ENCODE measurements at regions not wholly inside any gene's neighbourhood (a gene's known extent, or its start where the extent isn't known, plus 50 kb on each side); places are given as distances from the start of the nearest gene placed in this dataset.
A peak's percentile ranks its signal among the peaks of the same experiment; 100 is the strongest.
"Not testable (repeated sequence)": the region's sequence is repeated elsewhere in the genome, so short reads cannot be mapped to it uniquely, and the experiment has no call there.

DNA sequence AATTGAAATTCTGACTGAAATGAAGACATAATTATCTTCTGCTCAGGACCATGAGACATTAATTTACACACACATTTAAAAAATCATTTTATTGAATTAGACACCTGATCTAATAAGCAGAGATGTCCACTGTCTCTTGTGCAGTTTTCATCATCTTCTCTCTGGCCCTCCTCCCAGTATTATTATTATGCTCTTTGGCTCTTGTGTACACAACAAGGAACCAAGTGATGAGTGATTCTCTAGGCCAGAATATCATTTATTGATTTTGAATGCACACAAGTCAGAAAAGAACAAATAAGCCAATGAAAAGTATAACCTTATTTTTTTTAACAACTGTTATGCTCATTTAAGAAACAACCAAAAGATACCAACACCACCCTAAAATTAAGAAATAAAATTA is 244.7 kb upstream of the KRR1 start:
- no peak for DNase-seq (ENCODE audit: low spot score in 2 of 2)
- no peak for ATAC-seq
- no peaks in the 10 kb centered on the region for H3K36me3 Mint-ChIP-seq
- no peaks in the 10 kb centered on the region for H3K9me3 Mint-ChIP-seq
- no peak overlapping the region for H3K27ac Mint-ChIP-seq

DNA sequence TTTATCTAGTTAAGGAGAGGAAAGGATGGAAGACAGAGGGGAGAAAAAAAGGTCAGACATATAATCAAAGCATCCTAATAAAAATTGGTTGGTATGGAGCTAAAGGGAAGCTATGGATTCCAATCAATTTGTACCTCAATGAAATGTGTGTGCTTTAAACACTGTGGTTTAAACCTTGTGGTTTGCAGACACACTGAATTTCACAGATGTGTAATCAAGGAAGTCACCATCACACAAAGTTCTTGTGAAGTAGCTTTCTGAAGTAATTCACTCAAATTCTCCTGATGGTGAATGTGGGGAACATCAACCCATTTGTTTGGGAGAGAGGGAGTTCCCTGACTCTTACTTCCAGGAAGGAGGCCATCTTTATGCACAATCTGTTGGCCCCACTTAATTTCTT is 243.3 kb upstream of the KRR1 start:
- ATAC-seq (no peak), DNase-seq (ENCODE audit: low spot score in 2 of 2) (no peak)
- H3K27ac Mint-ChIP-seq: no peak overlapping the region
- H3K9me3 Mint-ChIP-seq: no peaks in the 10 kb centered on the region
- no peaks in the 10 kb centered on the region for H3K36me3 Mint-ChIP-seq

DNA sequence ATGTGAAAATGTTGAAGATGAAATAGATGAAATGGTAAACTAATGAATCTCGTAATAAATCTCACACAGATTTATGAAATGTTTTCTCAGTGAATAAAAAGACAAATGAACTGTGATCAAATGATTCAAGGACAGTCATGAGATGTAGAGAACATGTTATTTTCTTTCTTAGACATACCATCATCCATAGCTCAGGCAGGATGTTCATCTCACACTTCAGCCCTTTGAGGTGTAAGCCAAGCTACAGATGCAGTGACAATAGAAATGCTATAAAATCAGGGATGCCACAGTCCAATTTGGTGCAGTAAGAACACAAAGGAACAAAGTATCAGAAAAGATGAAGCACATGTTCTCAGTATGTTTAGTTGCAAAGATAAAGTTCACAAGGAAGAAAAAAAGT is 242.7 kb upstream of the KRR1 start:
- no peak for ATAC-seq
- Mint-ChIP-seq H3K9me3 (no peaks in the 10 kb centered on the region), H3K36me3 (no peaks in the 10 kb centered on the region), H3K27ac (no peak overlapping the region)
- DNase-seq (ENCODE audit: low spot score in 2 of 2): no peak

DNA sequence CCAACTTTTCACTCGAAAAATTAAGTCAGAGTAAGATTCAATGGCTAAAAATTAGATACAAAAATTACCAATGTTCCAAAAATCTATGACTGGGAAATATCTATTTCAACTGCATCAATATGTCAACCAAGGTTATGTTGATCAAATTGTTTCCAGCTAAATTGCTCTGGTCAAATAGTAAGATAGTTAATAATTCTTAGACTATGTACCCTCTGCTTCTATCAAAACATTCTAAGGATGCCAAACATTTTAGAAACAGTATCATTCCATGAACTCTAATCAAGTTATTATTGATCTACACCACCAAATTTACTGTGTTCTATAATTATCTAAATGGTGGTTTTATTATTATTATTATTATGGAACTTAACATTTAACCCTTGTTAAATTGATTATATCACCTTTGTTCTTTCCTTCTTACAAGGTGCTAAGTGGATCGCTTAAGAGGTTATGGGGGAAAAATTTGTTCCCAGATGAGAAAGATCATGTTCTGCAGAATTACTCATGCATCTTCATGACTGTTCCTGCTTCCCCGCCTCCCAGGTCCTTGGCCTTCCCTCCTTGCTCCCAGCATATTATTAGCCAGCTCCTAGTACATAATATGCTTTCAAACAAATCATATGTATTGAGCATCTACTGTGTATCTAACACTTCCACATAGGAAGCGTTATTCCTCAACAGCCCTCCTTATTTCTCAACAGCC is 240.5 kb upstream of the KRR1 start:
- Mint-ChIP-seq H3K36me3 (no peaks in the 10 kb centered on the region), H3K9me3 (no peaks in the 10 kb centered on the region), H3K27ac (no peak overlapping the region)
- no peak for DNase-seq (ENCODE audit: low spot score in 2 of 2)
- no peak for ATAC-seq

DNA sequence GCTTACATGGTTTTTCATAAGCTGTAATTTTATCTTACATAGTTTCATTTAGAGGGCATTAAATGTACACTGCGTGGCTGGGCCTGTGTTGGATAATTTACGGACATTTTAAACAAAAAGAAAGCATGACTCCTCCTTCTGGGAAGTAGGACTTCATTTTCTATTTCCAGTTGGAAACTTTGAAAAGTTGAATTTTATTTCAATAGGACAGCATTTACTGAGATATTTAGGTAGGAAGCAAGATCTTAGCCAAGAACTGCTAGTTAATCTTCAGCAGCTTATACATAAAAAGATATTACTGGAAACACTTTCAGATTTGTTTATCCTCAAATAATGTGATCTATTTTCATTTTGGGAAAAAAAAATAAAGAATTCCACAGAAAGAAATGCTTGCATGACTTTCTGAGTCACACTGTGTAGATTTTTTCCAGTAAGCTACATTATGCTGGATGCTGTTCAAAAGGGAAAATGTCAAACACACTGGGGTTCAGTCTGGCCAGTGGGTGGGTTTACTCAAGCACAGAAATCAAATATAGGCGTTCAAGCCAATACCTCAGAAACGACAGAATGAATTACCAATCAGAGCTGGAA is 239.4 kb upstream of the KRR1 start:
- Mint-ChIP-seq H3K27ac (no peak overlapping the region), H3K36me3 (no peaks in the 10 kb centered on the region), H3K9me3 (no peaks in the 10 kb centered on the region)
- no peak for ATAC-seq
- no peak for DNase-seq (ENCODE audit: low spot score in 2 of 2)

DNA sequence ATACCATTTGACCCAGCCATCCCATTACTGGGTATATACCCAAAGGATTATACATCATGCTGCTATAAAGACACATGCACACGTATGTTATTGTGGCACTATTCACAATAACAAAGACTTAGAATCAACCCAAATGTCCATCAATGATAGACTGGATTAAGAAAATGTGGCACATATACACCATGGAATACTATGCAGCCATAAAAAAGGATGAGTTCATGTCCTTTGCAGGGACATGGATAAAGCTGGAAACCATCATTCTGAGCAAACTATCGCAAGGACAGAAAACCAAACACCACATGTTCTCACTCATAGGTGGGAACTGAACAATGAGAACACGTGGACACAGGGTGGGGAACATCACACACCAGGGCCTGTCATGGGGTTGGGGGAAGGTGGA is 237.6 kb upstream of the KRR1 start:
- not testable (repeated sequence) for DNase-seq (ENCODE audit: low spot score in 2 of 2); ATAC-seq; H3K9me3 Mint-ChIP-seq; H3K36me3 Mint-ChIP-seq; H3K27ac Mint-ChIP-seq

DNA sequence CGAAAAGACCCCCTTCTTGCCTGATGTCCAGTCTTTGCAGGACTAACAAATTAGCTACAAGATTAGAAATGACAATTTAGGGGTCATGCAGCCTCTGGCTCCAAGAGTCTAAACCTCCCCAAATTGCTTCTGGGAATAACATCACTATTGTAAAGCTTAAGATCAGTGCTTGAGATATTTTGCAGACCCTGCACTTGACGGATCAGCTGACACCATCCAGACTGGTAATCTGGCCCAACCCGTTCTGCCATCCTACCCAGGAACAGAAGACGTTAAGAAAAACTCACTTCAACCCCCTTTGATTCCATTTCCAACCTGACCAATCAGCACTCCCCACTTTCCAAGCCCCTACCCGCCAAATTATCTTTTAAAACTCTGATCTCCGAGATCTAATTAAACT is 236.7 kb upstream of the KRR1 start:
- no peak for ATAC-seq
- no peak for DNase-seq (ENCODE audit: low spot score in 2 of 2)
- Mint-ChIP-seq H3K27ac (no peak overlapping the region), H3K36me3 (no peaks in the 10 kb centered on the region), H3K9me3 (no peaks in the 10 kb centered on the region)

DNA sequence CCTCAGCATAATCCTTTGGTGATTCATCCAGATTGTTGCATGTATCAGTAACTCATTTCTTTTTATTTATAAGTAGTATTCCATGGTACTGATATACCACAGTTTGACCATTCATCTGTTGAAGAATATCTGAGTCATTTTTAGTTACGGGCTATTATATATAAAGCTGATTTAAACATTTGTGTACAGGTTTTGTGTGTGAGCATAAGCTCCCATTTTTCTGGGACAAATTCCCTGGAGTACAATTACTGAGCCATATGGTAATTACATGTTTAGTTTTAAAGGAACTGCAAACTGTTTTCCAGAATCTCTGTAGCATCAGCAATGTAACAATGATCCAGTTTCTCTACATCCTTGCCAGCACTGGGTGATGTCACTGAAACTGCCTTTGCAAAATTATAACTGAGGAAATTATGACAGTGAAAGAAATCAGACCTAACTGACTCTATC is 236.2 kb upstream of the KRR1 start:
- H3K36me3 Mint-ChIP-seq: no peaks in the 10 kb centered on the region
- DNase-seq (ENCODE audit: low spot score in 2 of 2): no peak
- no peak overlapping the region for H3K27ac Mint-ChIP-seq
- ATAC-seq: no peak
- H3K9me3 Mint-ChIP-seq: no peaks in the 10 kb centered on the region

DNA sequence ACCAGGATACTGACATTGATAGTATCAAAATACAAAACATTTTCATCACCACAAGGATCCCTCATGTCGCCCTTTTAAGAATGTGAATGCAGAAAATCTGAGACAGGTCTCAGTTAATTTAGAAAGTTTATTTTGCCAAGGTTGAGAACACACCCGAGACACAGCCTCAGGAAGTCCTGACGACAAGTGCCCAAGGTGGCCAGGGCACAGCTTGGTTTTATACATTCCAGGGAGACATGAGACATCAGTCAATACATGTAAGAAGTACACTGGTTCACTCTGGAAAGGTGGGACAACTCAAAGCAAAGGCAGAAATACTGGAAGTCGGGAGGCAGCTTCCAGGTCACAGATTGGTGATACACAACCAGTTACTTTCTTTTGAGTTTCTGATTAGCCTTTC is 235.2 kb upstream of the KRR1 start:
- ATAC-seq (no peak), DNase-seq (ENCODE audit: low spot score in 2 of 2) (no peak)
- Mint-ChIP-seq H3K27ac (no peak overlapping the region), H3K9me3 (peaks cover 0 to 4% of the 10 kb centered on the region in 2 donors), H3K36me3 (no peaks in the 10 kb centered on the region)

DNA sequence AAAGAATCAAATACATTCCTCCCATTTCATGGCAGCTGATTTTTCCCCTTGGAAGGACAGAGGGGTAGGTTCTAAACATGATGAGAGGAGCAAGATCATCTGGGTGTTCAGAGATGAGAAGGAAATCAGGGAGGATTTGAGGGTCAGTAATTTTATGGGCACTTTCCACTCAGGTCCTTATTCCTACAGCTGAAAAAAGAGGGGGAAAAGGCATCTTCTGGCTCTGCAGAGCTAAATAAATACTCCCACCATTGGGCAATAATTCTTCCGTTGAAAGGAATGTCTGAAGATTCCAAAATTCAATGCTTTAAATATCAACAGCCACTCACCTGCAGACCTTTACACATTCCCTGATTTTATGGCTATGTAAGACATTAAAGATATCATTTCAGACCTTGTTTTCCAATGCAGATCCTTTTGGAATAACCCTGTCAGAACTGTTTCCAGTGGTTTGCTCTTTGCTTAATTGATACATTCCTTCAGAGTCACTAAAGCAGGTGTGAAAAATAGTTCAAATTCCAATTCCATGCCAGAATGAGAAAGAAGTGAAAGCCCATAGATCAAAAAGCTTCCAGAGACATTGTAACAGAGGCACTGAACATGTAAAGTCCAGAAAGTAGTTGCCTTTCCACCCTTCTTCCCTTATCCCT is 233.3 kb upstream of the KRR1 start:
- Mint-ChIP-seq H3K9me3 (peaks cover 0 to 5% of the 10 kb centered on the region in 2 donors), H3K36me3 (no peaks in the 10 kb centered on the region), H3K27ac (no peak overlapping the region)
- ATAC-seq (no peak), DNase-seq (ENCODE audit: low spot score in 2 of 2) (no peak)

DNA sequence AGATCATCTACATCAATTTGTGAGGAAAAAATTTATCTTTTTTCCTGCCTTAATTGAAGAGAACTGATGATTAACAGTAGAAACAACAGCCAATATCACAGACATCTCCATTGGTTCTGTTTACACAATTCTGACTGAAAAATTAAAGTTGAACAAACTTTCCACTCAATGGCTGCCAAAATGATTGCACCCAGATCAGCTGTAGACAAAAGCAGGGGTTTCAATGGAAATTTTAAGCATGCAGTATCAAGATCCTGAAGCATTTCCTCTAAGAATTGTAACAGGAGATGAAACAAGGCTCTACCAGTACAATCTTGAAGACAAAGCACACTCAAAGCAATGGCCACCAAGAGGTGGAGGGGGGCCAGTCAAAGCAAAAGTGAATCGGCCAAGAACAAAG is 231.6 kb upstream of the KRR1 start:
- no peak for ATAC-seq

DNA sequence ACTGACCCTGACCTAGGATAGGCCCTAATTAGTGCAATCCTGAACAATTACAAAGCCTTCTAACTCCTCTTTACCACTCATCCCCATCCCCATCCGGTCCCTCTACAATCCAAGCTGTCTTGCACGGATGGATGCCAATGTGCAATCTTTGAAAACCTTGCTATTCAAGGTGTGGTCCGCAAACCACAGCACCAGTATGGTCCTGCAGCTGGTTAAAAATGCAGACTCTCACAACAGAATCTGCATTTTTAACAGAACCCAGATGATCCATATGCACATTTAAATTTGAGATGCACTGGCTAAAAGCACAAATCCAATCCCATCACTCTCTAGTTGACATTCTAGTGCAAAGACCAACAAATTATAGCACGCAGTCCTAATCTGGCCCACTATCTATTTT is 230.6 kb upstream of the KRR1 start:
- no peak for ATAC-seq
- Mint-ChIP-seq H3K9me3 (peaks cover 0 to 5% of the 10 kb centered on the region in 2 donors), H3K27ac (no peak overlapping the region)

More for the DNA sequence above, 231.6 kb upstream of the KRR1 start:
- H3K27ac Mint-ChIP-seq: no peak overlapping the region
- H3K36me3 Mint-ChIP-seq: no peaks in the 10 kb centered on the region
- H3K9me3 Mint-ChIP-seq: peaks cover 0 to 5% of the 10 kb centered on the region in 2 donors
- no peak for DNase-seq (ENCODE audit: low spot score in 2 of 2)

DNA sequence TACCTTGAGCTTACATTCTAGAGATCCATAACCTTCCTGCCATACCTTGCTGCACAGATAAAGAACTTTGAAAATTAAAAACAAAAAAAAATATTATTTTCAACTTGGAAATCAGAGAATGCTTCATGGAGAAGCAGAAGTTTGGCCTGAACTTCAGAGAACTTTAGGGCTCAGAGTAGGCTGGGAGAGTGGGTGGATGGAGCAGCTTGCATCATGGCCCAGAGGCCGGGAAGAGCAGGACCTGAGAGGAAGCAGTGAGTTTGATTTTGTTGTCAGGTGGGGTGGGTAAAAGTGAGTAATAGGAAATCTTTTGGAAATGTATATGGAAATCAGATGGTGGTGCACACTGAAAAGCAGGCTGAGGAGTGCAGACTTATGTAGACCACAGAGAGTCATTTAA is 228.5 kb upstream of the KRR1 start:
- H3K27ac Mint-ChIP-seq: no peak overlapping the region
- no peak for ATAC-seq
- no peaks in the 10 kb centered on the region for H3K36me3 Mint-ChIP-seq
- peaks cover 0 to 5% of the 10 kb centered on the region in 2 donors for H3K9me3 Mint-ChIP-seq
- no peak for DNase-seq (ENCODE audit: low spot score in 2 of 2)

More for the DNA sequence above, 230.6 kb upstream of the KRR1 start:
- DNase-seq (ENCODE audit: low spot score in 2 of 2): no peak
- H3K36me3 Mint-ChIP-seq: no peaks in the 10 kb centered on the region

DNA sequence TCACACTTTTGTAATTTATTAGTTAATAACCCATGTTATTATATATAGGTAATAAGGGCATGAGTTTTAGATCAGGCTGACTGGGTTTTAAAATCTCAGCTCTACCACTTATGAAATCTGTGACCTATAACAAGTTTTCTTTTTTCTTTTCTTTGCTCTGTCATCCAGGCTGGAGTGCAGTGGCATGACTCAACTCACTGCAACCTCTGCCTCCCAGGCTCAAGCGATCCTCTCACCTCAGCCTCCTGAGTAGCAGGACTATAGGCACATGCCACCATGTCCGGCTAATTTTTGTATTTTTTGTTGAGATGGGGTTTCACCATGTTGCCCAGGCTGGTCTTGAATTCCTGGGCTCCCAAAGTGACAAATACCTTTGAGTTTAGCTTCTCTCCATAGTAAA is 227.7 kb upstream of the KRR1 start:
- H3K36me3 Mint-ChIP-seq; H3K27ac Mint-ChIP-seq; H3K9me3 Mint-ChIP-seq; ATAC-seq; DNase-seq (ENCODE audit: low spot score in 2 of 2): not testable (repeated sequence)

DNA sequence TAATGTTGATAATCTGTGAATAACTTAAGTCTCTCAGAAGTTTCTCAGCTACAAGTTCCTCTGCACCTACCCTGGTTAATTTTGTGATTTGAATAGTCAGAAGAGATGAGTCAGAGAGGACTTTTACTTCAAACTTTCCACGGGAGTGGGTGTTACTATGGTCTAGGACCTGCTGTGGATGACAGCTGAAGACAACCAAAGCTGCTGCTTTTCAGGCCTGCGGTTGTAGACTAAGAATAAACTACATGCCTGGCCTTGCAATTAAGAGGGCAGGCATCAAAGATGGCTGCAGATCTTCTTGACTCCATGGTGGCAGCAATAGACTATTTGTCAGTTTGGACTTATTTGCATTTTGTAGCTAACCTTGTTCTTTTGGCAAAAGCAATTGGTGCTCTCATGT is 227.1 kb upstream of the KRR1 start:
- no peaks in the 10 kb centered on the region for H3K36me3 Mint-ChIP-seq
- peak; percentile 95 to 99 for ATAC-seq
- DNase-seq (ENCODE audit: low spot score in 2 of 2): peak in 1 of 2 donors; percentile 18
- H3K27ac Mint-ChIP-seq: no peak overlapping the region
- peaks cover 0 to 9% of the 10 kb centered on the region in 2 donors for H3K9me3 Mint-ChIP-seq

DNA sequence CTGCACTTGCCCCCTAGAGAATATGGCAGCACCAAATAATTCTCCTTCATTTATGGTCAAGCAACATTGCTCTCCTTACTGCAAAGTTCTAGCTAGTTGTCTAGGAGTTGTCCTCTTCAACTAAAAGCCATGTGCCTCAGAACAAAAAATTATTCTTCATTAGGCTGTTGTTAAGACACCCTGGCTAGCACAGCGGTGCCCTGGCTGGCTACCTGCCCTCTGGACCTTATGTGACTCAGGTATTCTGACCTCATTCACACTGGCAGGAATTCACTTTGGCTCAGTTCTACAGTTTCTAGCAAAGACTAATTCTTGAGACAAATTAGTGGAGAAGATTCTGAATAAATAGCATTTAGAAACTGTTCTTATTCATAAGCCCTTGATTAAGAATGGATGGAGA is 224.4 kb upstream of the KRR1 start:
- no peak overlapping the region for H3K27ac Mint-ChIP-seq
- ATAC-seq (no peak), DNase-seq (ENCODE audit: low spot score in 2 of 2) (no peak)
- no peaks in the 10 kb centered on the region for H3K36me3 Mint-ChIP-seq
- H3K9me3 Mint-ChIP-seq: peaks cover 0 to 4% of the 10 kb centered on the region in 2 donors

DNA sequence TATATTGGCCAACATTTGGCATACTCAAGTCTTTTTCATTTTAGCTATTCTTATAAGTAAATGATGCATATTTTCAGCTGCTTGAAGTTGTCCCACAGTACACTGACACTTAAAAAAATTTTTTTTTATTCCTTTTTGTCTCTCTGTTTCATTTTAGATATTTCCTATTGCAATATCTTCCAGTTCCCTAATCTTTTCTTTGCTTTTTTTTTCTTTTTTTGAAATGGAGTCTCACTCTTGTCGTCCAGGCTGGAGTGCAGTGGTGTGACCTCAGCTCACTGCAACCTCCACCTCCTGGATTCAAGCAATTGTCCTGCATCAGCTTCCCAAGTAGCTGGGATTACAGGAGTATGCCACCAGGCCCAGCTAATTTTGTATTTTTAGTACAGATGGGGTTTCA is 217.4 kb upstream of the KRR1 start:
- no peak overlapping the region for H3K27ac Mint-ChIP-seq
- DNase-seq (ENCODE audit: low spot score in 2 of 2) (no peak), ATAC-seq (no peak)
- no peaks in the 10 kb centered on the region for H3K36me3 Mint-ChIP-seq
- peaks cover 0 to 8% of the 10 kb centered on the region in 2 donors for H3K9me3 Mint-ChIP-seq

DNA sequence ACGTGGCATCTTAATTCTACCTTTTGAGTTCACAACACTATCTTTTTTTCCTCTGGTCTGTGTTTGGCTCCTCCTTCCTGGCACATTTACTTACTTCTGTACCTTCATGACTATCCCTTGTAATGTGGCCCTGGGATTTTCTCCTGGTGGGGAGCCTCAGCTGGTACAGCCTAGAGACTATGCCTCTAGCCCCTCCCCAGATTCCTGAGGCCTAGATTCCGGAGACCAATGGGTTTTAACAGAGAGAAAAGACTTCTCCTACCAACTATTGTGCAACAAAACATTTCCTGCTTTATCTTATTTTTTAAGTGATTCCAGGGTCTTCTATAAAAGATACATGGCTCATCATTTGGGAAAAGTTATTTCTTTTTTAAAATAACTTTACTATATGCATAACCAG is 216.2 kb upstream of the KRR1 start:
- peaks cover 0 to 9% of the 10 kb centered on the region in 2 donors for H3K36me3 Mint-ChIP-seq
- DNase-seq (ENCODE audit: low spot score in 2 of 2) (no peak), ATAC-seq (no peak)
- peak overlapping the region in 1 of 2 donors; percentile 53 for H3K27ac Mint-ChIP-seq
- peaks cover 3 to 11% of the 10 kb centered on the region in 2 donors for H3K9me3 Mint-ChIP-seq

Measured in activated naive CD4-positive, alpha-beta T cell treated with anti-CD3 and anti-CD28 coated beads, Interleukin-2, amount 50 U/mL, for 72 hours (primary cell).